SK-N-SH (cell line): ENCODE measurements at regions not wholly inside any gene's neighbourhood (a gene's known extent, or its start where the extent isn't known, plus 50 kb on each side); places are given as distances from the start of the nearest gene placed in this dataset.

Experiments
- CTCF ChIA-PET: fragments of 300-600, 350-600 bp; formaldehyde crosslinking; extraction: SDS; loops from one replicate; lab custom pipeline; 2021; lab: Yijun Ruan, JAX
- POLR2A ChIA-PET: fragments of 350-600 bp; sonication (Branson Sonifier 250); formaldehyde crosslinking; extraction: SDS; loops from one replicate; lab custom pipeline; 2020; ENCODE audit warnings: antibody characterized with exemption, inconsistent platforms; lab: Yijun Ruan, JAX
- DNase-seq: peaks from one replicate; pipeline ENCODE4 v3.0.0; 2012
- H2AFZ ChIP-seq: fragments of 200-600 bp; sonication (generic); 2 replicates; pipeline ENCODE4 v1.8.1; 2016; ENCODE audit warnings: antibody characterized with exemption, mild to moderate bottlenecking, low read depth
- H3F3A ChIP-seq: fragments of 200-600 bp; sonication (generic); replicated peaks from 2 replicates; pipeline ENCODE3; 2016; ENCODE audit warnings: antibody characterized with exemption, mild to moderate bottlenecking; ENCODE audit not compliant: insufficient read depth
- H3K27ac ChIP-seq, 2 experiments: fragments of 200-500 bp in 1 of 2; fragments of 200-600 bp in 1 of 2; sonication (Bioruptor generic) in 1 of 2; sonication (generic), shearing (Covaris generic) in 1 of 2; 2 replicates each; pipeline versions ENCODE4 v1.5.1 to v1.6.1; 2014 to 2016; ENCODE audit warnings: low read depth in 2 of 2, inconsistent platforms in 1 of 2, low read length in 1 of 2, mild to moderate bottlenecking in 1 of 2, mixed read lengths in 1 of 2
- H3K27me3 ChIP-seq: fragments of 200-600 bp; sonication (generic), shearing (Covaris generic); 2 replicates; pipeline ENCODE4 v1.6.1; 2016; ENCODE audit warnings: mixed run types; ENCODE audit not compliant: insufficient read depth
- H3K36me3 ChIP-seq, 2 experiments: fragments of 200-500 bp in 1 of 2; fragments of 200-600 bp in 1 of 2; sonication (Bioruptor generic) in 1 of 2; sonication (generic) in 1 of 2; replicated peaks in 1 of 2; 2 replicates each; pipeline versions ENCODE3 to v1.5.1; 2014 to 2016; ENCODE audit warnings: low read length in 1 of 2, mild to moderate bottlenecking in 1 of 2; ENCODE audit not compliant: insufficient read depth in 2 of 2, control insufficient read depth in 1 of 2
- H3K4me1 ChIP-seq, 2 experiments: fragments of 200-500 bp in 1 of 2; fragments of 200-600 bp in 1 of 2; sonication (Bioruptor generic) in 1 of 2; sonication (generic), shearing (Covaris generic) in 1 of 2; 2 replicates each; pipeline versions ENCODE4 v1.5.1 to v1.6.1; 2014 to 2016; ENCODE audit warnings: low read depth in 1 of 2, low read length in 1 of 2, mixed run types in 1 of 2; ENCODE audit not compliant: insufficient read depth in 2 of 2, control insufficient read depth in 1 of 2
- H3K4me2 ChIP-seq: fragments of 200-600 bp; sonication (generic), shearing (Covaris generic); 2 replicates; pipeline ENCODE4 v1.6.1; 2017; ENCODE audit warnings: mixed run types
- H3K4me3 ChIP-seq, 2 experiments: fragments of 200-500 bp in 1 of 2; fragments of 200-600 bp in 1 of 2; sonication (Bioruptor generic) in 1 of 2; sonication (generic), shearing (Covaris generic) in 1 of 2; 2 replicates each; pipeline versions ENCODE4 v1.5.1 to v1.8.1; 2014 to 2016; ENCODE audit warnings: low read depth in 2 of 2, inconsistent platforms in 1 of 2, low read length in 1 of 2, mild to moderate bottlenecking in 1 of 2, mixed read lengths in 1 of 2, moderate library complexity in 1 of 2
- H3K79me2 ChIP-seq: fragments of 200-600 bp; sonication (generic); 2 replicates; pipeline ENCODE4 v1.8.1; 2017; ENCODE audit warnings: mild to moderate bottlenecking; ENCODE audit not compliant: insufficient read depth
- H3K9ac ChIP-seq: fragments of 200-600 bp; sonication (generic); 2 replicates; pipeline ENCODE4 v1.6.1; 2017; ENCODE audit warnings: mixed run types
- H3K9me2 ChIP-seq: fragments of 200-600 bp; sonication (generic); 2 replicates; pipeline ENCODE4 v1.6.1; 2017; ENCODE audit warnings: mixed run types
- H3K9me3 ChIP-seq: fragments of 200-600 bp; sonication (generic); 2 replicates; pipeline ENCODE4 v1.6.1; 2017; ENCODE audit warnings: mixed run types, mild to moderate bottlenecking, moderate library complexity
- H4K20me1 ChIP-seq: fragments of 200-600 bp; sonication (generic); 2 replicates; pipeline ENCODE4 v1.6.1; 2017; ENCODE audit warnings: mild to moderate bottlenecking, mixed run types; ENCODE audit not compliant: insufficient read depth
- FOSL2 ChIP-seq: IDR thresholded peaks from 2 replicates; pipeline ENCODE4 v1.4.0; 2012; ENCODE audit warnings: low read depth, mild to moderate bottlenecking, moderate library complexity, borderline replicate concordance
- GABPA ChIP-seq: IDR thresholded peaks from 2 replicates; pipeline ENCODE4 v1.4.0; 2012; ENCODE audit warnings: low read depth, mild to moderate bottlenecking
- IRF3 ChIP-seq: fragments of 150-350 bp; IDR thresholded peaks from 2 replicates; pipeline ENCODE4 v1.6.1; 2016; ENCODE audit warnings: mild to moderate bottlenecking, low read depth, low read length
- JUND ChIP-seq: IDR thresholded peaks from 2 replicates; pipeline ENCODE4 v1.4.0; 2012
- MEF2A ChIP-seq: IDR thresholded peaks from 2 replicates; pipeline ENCODE4 v1.4.0; 2012; ENCODE audit warnings: low read depth, borderline replicate concordance
- NFIC ChIP-seq: IDR thresholded peaks from 2 replicates; pipeline ENCODE4 v1.4.0; 2012; ENCODE audit warnings: borderline replicate concordance
- RAD21 ChIP-seq: IDR thresholded peaks from 2 replicates; pipeline ENCODE4 v1.6.1; 2012; ENCODE audit warnings: mild to moderate bottlenecking, low read length
- RXRA ChIP-seq: IDR thresholded peaks from 2 replicates; pipeline ENCODE4 v1.4.0; 2012; ENCODE audit warnings: low read depth, mild to moderate bottlenecking, borderline replicate concordance
- SMC3 ChIP-seq: IDR thresholded peaks from 2 replicates; pipeline ENCODE4 v1.6.1; 2012; ENCODE audit warnings: low read depth, low read length, improper control_type of control experiment
- WGBS: methylation state at CpG from one replicate; pipeline ENCODE4 v1.1.6; 2017; ENCODE audit warnings: low lambda C conversion rate; 5-methylcytosine and 5-hydroxymethylcytosine counted together
- TF ChIP-seq, protein P1 (sequence below): fragments of 200-600 bp; sonication (generic); IDR thresholded peaks from 2 replicates; pipeline ENCODE4 v1.6.1; 2017; ENCODE audit warnings: antibody characterized with exemption, mild to moderate bottlenecking, moderate library complexity
- TF ChIP-seq, protein P2 (sequence below): IDR thresholded peaks from 2 replicates; pipeline ENCODE4 v1.4.0; 2012; ENCODE audit warnings: low read depth, borderline replicate concordance

GRCh38 chr3:66136597-66136996, 84.2 kb upstream of the SLC25A26 start (continued):
- TF ChIP-seq, protein P1, sequence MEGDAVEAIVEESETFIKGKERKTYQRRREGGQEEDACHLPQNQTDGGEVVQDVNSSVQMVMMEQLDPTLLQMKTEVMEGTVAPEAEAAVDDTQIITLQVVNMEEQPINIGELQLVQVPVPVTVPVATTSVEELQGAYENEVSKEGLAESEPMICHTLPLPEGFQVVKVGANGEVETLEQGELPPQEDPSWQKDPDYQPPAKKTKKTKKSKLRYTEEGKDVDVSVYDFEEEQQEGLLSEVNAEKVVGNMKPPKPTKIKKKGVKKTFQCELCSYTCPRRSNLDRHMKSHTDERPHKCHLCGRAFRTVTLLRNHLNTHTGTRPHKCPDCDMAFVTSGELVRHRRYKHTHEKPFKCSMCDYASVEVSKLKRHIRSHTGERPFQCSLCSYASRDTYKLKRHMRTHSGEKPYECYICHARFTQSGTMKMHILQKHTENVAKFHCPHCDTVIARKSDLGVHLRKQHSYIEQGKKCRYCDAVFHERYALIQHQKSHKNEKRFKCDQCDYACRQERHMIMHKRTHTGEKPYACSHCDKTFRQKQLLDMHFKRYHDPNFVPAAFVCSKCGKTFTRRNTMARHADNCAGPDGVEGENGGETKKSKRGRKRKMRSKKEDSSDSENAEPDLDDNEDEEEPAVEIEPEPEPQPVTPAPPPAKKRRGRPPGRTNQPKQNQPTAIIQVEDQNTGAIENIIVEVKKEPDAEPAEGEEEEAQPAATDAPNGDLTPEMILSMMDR = no peak

DNA sequence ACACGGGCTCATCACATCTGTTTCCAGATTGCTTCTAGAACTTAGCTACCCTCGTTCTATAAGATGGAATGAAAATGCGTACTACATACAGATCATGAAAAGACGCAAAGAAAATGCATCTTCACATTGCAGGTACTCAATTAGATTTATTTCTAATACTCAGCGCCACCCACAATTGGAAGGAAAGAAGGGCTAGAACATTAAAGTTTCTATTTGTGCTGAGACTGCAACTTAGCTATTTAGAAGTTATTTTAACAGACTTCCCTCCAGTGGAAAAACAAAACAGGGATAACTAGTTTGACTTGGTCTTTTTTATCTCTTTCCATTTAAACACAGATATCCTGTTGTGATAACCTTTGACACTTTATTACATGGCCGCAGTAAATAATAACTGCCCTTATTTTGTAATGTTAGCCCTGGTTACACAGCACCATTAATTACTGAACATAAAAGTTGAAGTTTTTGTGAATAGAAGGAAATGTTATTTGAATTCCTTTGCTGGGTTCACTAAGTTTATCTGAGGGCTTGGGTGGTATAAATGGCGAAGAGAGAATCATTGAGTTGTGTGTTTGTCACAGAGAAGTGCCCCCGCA, 86.9 kb upstream of the SLC25A26 start:
- Histone ChIP-seq H3K27ac (no peak overlapping the region), H3K27me3 (no peaks in the 10 kb centered on the region), H3K9me3 (no peaks in the 10 kb centered on the region), H3K9ac (no peak overlapping the region), H3K36me3 (no peaks in the 10 kb centered on the region)
- 95% methylated on average over 8 of the region's 8 CpGs for WGBS
- POLR2A ChIA-PET = no interaction called here
- DNase-seq = no peak
- TF ChIP-seq NFIC (no peak), RXRA (no peak), MEF2A (no peak), RAD21 (no peak), FOSL2 (no peak), SMC3 (no peak), GABPA (no peak), JUND (no peak), IRF3 (no peak)
- TF ChIP-seq, protein P2, sequence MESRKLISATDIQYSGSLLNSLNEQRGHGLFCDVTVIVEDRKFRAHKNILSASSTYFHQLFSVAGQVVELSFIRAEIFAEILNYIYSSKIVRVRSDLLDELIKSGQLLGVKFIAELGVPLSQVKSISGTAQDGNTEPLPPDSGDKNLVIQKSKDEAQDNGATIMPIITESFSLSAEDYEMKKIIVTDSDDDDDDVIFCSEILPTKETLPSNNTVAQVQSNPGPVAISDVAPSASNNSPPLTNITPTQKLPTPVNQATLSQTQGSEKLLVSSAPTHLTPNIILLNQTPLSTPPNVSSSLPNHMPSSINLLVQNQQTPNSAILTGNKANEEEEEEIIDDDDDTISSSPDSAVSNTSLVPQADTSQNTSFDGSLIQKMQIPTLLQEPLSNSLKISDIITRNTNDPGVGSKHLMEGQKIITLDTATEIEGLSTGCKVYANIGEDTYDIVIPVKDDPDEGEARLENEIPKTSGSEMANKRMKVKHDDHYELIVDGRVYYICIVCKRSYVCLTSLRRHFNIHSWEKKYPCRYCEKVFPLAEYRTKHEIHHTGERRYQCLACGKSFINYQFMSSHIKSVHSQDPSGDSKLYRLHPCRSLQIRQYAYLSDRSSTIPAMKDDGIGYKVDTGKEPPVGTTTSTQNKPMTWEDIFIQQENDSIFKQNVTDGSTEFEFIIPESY = no peak
- TF ChIP-seq, all 33 proteins: peak for 0
- Histone ChIP-seq H2AFZ (no peak overlapping the region), H3K4me3 (no peak overlapping the region), H4K20me1 (no peaks in the 10 kb centered on the region), H3K4me1 (peaks cover 2 to 15% of the 10 kb centered on the region in 2 experiments; a peak in 3 of 4 replicates), H3F3A (peaks cover 17% of the 10 kb centered on the region), H3K9me2 (no peaks in the 10 kb centered on the region), H3K4me2 (peak overlapping the region; percentile 24; the same call in 1 of the 2 replicates), H3K79me2 (no peaks in the 10 kb centered on the region)
- CTCF ChIA-PET = interaction anchor here (1.6 kb wide), 1 partner anchor 129 kb away, joined by 3 read pairs; no protein-coding TSS in a partner anchor
